SJCRH30 (cell line): ENCODE measurements at regions not wholly inside any gene's neighbourhood (a gene's known extent, or its start where the extent isn't known, plus 50 kb on each side); places are given as distances from the start of the nearest gene placed in this dataset.

Source experiments
- DNase-seq, 2 experiments: peaks; one replicate each; pipeline ENCODE4 v3.0.0-alpha.2; 2015 to 2020
- H3K27ac ChIP-seq: fragments of 250-450 bp; sonication (Bioruptor Pico); 2 replicates; pipeline ENCODE4 v1.5.1; 2020; ENCODE audit warnings: mild to moderate bottlenecking, moderate library complexity
- H3K27me3 ChIP-seq: fragments of 250-450 bp; sonication (Bioruptor Pico); 2 replicates; pipeline ENCODE4 v1.5.1; 2020; ENCODE audit warnings: mild to moderate bottlenecking, moderate library complexity
- H3K36me3 ChIP-seq: fragments of 250-450 bp; sonication (Bioruptor Pico); 2 replicates; pipeline ENCODE4 v1.5.1; 2020; ENCODE audit warnings: mild to moderate bottlenecking, moderate library complexity
- H3K4me1 ChIP-seq: fragments of 250-450 bp; sonication (Bioruptor Pico); 2 replicates; pipeline ENCODE4 v1.5.1; 2020; ENCODE audit warnings: mild to moderate bottlenecking, moderate library complexity
- H3K4me3 ChIP-seq: fragments of 250-450 bp; sonication (Bioruptor Pico); 2 replicates; pipeline ENCODE4 v1.5.1; 2020; ENCODE audit warnings: mild to moderate bottlenecking, moderate library complexity
- H3K9me3 ChIP-seq: fragments of 250-450 bp; sonication (Bioruptor Pico); replicated peaks from 2 replicates; pipeline ENCODE4 v1.5.1; 2020; ENCODE audit warnings: mild to moderate bottlenecking, moderate library complexity

- no peaks in the 10 kb centered on the region for H3K36me3 ChIP-seq
- H3K4me3 ChIP-seq: no peak overlapping the region
- DNase-seq: no peak
- no peaks in the 10 kb centered on the region for H3K27me3 ChIP-seq
- H3K27ac ChIP-seq: no peak overlapping the region
- H3K4me1 ChIP-seq: no peaks in the 10 kb centered on the region
- no peaks in the 10 kb centered on the region for H3K9me3 ChIP-seq
These were observed 309.0 kb upstream of the PROK2 start for GRCh38 chr3:72093992-72094334.

- no peak for DNase-seq
- Histone ChIP-seq H3K9me3 (no peaks in the 10 kb centered on the region), H3K27ac (no peak overlapping the region), H3K4me3 (no peak overlapping the region), H3K27me3 (no peaks in the 10 kb centered on the region), H3K36me3 (no peaks in the 10 kb centered on the region), H3K4me1 (no peaks in the 10 kb centered on the region)
These were observed 308.5 kb upstream of the PROK2 start for GRCh38 chr3:72093270-72093991.

GRCh38 chr3:72092778-72093177, 307.8 kb upstream of the PROK2 start:
- DNase-seq: no peak
- Histone ChIP-seq H3K27me3 (no peaks in the 10 kb centered on the region), H3K4me3 (no peak overlapping the region), H3K4me1 (no peaks in the 10 kb centered on the region), H3K9me3 (no peaks in the 10 kb centered on the region), H3K27ac (no peak overlapping the region), H3K36me3 (no peaks in the 10 kb centered on the region)

- H3K4me1 ChIP-seq: no peaks in the 10 kb centered on the region
- DNase-seq: no peak
- H3K9me3 ChIP-seq: no peaks in the 10 kb centered on the region
- H3K36me3 ChIP-seq: no peaks in the 10 kb centered on the region
- H3K27ac ChIP-seq: no peak overlapping the region
- H3K27me3 ChIP-seq: no peaks in the 10 kb centered on the region
- no peak overlapping the region for H3K4me3 ChIP-seq
These were observed 303.6 kb upstream of the PROK2 start for GRCh38 chr3:72088486-72089025.

- no peaks in the 10 kb centered on the region for H3K4me1 ChIP-seq
- H3K27me3 ChIP-seq: no peaks in the 10 kb centered on the region
- no peaks in the 10 kb centered on the region for H3K36me3 ChIP-seq
- no peak overlapping the region for H3K27ac ChIP-seq
- DNase-seq: no peak
- H3K4me3 ChIP-seq: no peak overlapping the region
- no peaks in the 10 kb centered on the region for H3K9me3 ChIP-seq
These were observed 302.5 kb upstream of the PROK2 start for GRCh38 chr3:72087420-72087819.

GRCh38 chr3:72086743-72087087, 301.8 kb upstream of the PROK2 start:
- Histone ChIP-seq H3K4me1 (no peaks in the 10 kb centered on the region), H3K9me3 (no peaks in the 10 kb centered on the region), H3K27me3 (no peaks in the 10 kb centered on the region), H3K27ac (no peak overlapping the region), H3K36me3 (no peaks in the 10 kb centered on the region), H3K4me3 (no peak overlapping the region)
- no peak for DNase-seq

GRCh38 chr3:72086042-72086742, 301.2 kb upstream of the PROK2 start:
- Histone ChIP-seq H3K9me3 (no peaks in the 10 kb centered on the region), H3K4me3 (no peak overlapping the region), H3K36me3 (no peaks in the 10 kb centered on the region), H3K27me3 (no peaks in the 10 kb centered on the region), H3K27ac (no peak overlapping the region), H3K4me1 (no peaks in the 10 kb centered on the region)
- DNase-seq: no peak

- H3K27me3 ChIP-seq: no peaks in the 10 kb centered on the region
- H3K4me3 ChIP-seq: no peak overlapping the region
- H3K27ac ChIP-seq: no peak overlapping the region
- H3K9me3 ChIP-seq: no peaks in the 10 kb centered on the region
- no peaks in the 10 kb centered on the region for H3K4me1 ChIP-seq
- H3K36me3 ChIP-seq: no peaks in the 10 kb centered on the region
- DNase-seq: no peak
These were observed 300.1 kb upstream of the PROK2 start for GRCh38 chr3:72085036-72085435.

- no peak for DNase-seq
- H3K4me3 ChIP-seq: no peak overlapping the region
- H3K27me3 ChIP-seq: no peaks in the 10 kb centered on the region
- no peak overlapping the region for H3K27ac ChIP-seq
- no peaks in the 10 kb centered on the region for H3K9me3 ChIP-seq
- H3K36me3 ChIP-seq: no peaks in the 10 kb centered on the region
- no peaks in the 10 kb centered on the region for H3K4me1 ChIP-seq
These were observed 298.0 kb upstream of the PROK2 start for GRCh38 chr3:72082776-72083462.

- Histone ChIP-seq H3K4me3 (no peak overlapping the region), H3K36me3 (no peaks in the 10 kb centered on the region), H3K27me3 (no peaks in the 10 kb centered on the region), H3K9me3 (no peaks in the 10 kb centered on the region), H3K4me1 (no peaks in the 10 kb centered on the region), H3K27ac (no peak overlapping the region)
- DNase-seq: no peak
These were observed 297.3 kb upstream of the PROK2 start for GRCh38 chr3:72082186-72082715.

GRCh38 chr3:72081471-72082185, 296.7 kb upstream of the PROK2 start:
- no peak for DNase-seq
- H3K27me3 ChIP-seq: no peaks in the 10 kb centered on the region
- H3K36me3 ChIP-seq: no peaks in the 10 kb centered on the region
- H3K9me3 ChIP-seq: no peaks in the 10 kb centered on the region
- no peak overlapping the region for H3K27ac ChIP-seq
- no peaks in the 10 kb centered on the region for H3K4me1 ChIP-seq
- H3K4me3 ChIP-seq: no peak overlapping the region

GRCh38 chr3:72080800-72081199, 295.9 kb upstream of the PROK2 start:
- H3K4me3 ChIP-seq: no peak overlapping the region
- H3K27me3 ChIP-seq: no peaks in the 10 kb centered on the region
- DNase-seq: no peak
- H3K36me3 ChIP-seq: no peaks in the 10 kb centered on the region
- H3K27ac ChIP-seq: no peak overlapping the region
- H3K4me1 ChIP-seq: no peaks in the 10 kb centered on the region
- H3K9me3 ChIP-seq: no peaks in the 10 kb centered on the region

GRCh38 chr3:72080095-72080494, 295.1 kb upstream of the PROK2 start:
- Histone ChIP-seq H3K27ac (no peak overlapping the region), H3K4me3 (no peak overlapping the region), H3K9me3 (no peaks in the 10 kb centered on the region), H3K36me3 (no peaks in the 10 kb centered on the region), H3K27me3 (no peaks in the 10 kb centered on the region), H3K4me1 (no peaks in the 10 kb centered on the region)
- DNase-seq: no peak

GRCh38 chr3:72079369-72079872, 294.5 kb upstream of the PROK2 start:
- H3K9me3 ChIP-seq: no peaks in the 10 kb centered on the region

More at GRCh38 chr3:72079369-72079872, 294.5 kb upstream of the PROK2 start:
- no peak overlapping the region for H3K4me3 ChIP-seq
- DNase-seq: no peak
- H3K27ac ChIP-seq: no peak overlapping the region
- no peaks in the 10 kb centered on the region for H3K27me3 ChIP-seq
- H3K36me3 ChIP-seq: no peaks in the 10 kb centered on the region
- H3K4me1 ChIP-seq: no peaks in the 10 kb centered on the region
